RPMI8226 (cell line): ENCODE measurements at regions not wholly inside any gene's neighbourhood (a gene's known extent, or its start where the extent isn't known, plus 50 kb on each side); places are given as distances from the start of the nearest gene placed in this dataset.

Experiments
- DNase-seq: peaks from one replicate; pipeline ENCODE4 v3.0.0-alpha.2; 2015

DNA sequence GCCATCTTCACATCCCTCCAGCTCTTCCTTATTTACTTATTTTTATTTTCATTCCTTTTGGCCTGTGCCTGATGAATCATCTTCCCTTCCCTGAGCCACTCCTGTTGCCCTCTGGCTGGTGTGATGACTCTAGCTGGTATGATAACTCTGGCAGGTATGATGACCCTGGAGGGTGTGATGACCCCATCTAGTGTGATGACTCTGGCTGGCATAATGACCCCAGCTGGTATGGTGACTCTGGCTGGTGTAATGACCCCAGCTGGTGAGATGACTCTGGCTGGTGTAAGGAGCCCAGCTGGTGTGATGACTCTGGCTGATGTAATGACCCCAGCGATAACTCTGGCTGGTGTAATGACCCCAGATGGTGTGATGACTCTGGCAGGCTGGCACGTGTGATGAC is 426.8 kb downstream of the QKI start:
- DNase-seq = no peak

DNA sequence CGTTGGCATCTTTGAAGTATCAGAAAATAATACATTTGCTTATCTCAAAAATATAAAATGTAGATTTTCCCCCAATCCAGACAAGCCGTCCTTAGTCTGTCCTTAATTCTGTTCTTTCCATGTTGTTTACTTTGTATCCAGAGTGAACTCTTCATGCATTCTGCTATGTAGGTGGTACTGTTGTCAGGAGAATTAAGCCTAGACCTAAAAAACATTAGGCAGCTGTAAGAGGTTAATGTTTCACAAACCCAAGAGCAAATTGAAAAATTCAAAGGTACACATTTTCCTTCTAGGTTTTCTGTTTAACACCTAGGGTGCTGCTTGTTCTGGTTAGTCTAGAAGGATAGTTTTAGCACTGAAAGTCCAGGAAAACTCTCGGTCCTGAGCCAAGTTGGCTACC is 426.4 kb downstream of the QKI start:
- no peak for DNase-seq

DNA sequence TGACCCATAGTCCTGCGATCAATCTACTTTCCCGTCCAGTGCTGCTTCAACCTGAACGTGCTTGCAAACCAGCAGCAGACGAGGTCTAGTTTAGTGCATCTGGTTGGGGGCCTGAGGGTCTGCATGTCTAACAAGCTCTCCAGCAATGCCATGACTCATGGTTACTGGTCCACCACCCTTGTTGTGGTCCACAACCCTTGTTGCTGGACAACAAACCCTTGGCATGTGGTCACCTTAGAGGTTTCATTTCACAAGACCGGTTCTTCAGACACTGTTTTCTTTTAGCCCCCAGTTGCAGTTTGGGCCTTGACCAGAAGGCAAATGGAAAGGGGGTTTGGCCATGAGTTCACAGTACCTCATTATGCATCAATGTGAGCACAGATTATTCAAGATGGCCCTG is 424.8 kb downstream of the QKI start:
- no peak for DNase-seq

DNA sequence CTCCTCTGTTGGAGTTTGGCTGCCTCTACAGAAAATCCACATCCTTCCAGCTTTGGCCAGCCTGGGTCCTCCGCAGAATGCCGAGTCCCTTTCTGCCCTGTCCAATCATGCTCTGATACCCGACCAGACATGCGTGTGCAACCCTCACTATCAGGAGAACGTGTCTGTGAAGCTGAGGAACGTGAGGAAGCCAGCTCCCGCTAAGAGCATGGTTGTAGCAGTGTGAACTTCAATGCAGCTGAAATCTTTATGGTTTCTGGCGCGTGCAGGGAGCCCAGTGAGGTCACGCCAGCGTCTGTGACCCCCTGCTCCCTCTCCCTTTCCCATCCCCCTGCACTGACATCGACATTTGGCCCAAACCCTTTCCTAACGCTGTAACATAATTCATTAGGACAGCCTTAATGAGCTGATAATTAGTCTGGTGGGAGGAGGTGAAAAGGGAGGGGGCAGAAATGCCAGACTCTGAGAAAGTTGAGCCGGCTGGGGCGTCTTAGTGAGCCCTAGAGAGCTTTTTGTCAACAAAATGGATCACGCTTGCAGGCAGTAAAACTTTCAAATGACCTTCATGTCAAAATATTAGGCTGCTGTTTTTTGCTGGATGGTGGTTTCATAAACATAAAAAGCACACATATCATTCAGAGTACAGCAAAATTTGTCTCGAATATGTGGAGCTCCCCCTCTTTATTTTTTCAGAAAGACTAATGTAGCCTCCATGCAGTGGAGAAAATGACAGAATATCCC is 423.3 kb downstream of the QKI start:
- DNase-seq = no peak

DNA sequence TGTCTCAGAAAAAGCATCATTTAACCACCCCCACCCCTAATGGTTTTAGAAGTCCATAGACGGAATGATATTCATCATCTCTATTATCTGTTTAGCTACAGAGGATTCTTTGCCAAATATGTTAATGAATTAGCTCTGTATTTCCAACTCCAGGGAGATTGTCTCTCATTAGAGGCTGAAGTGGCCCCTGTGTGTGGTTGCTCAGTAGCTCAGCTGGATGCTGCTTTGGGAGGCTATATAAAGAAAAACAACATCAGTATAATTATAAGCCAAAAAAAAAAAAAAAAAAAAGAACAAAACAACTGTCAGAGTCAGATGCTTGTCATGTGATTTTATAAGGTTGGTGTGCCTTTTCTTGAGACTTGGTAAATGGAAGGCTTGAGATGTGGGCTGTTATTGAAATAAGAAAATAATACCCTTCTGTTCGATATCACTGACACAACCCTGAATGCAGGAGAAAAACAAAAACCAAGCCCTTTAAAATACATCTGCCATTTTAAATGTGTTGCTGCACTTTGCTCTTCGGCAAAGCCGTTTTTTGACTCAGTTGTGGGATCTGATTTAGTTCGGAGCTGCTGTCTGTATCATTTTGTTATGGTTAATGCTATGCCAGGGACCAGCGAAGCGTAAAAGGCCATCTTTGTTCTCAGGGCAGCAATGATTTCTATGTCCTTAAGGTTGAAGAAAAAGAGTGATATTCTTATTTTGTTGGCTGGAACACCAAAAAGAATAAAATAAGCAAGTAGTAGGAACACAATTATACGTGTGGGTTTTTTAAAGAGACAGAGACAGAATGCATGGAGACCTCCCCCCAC is 422.6 kb downstream of the QKI start:
- DNase-seq = no peak

DNA sequence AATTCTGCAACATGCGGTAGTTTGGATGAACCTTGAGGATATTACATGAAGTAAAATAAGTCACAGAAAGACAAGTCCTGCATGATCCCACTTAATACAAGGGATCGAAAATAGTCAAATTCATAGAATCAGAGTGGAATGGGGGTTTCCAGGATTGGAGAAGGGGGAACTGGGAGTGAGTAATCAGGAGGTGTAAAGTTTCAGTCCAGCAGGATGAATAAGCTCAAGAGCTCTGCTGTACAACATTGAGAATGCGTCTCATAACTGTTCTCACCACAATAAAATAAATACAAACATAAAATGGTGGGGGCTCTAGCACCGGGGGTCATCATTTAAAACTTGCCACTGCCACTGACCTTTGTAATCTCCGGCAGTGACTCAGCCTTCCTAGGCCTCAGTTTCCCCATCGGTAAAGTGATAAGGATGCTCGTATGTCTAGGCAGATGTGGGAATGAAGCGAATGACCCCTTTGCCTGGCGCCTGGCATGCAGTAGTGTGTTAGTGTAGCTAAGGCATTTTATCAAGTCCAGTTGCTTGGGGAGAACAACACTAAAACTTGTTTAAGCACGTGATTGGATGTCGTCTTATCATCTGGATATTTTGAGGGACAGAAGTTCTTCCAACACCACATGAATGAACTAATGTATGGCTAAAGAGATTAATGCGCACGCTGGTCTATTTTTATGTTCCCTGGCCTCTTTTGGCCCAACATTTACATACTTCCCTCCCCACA is 421.1 kb downstream of the QKI start:
- DNase-seq = no peak

DNA sequence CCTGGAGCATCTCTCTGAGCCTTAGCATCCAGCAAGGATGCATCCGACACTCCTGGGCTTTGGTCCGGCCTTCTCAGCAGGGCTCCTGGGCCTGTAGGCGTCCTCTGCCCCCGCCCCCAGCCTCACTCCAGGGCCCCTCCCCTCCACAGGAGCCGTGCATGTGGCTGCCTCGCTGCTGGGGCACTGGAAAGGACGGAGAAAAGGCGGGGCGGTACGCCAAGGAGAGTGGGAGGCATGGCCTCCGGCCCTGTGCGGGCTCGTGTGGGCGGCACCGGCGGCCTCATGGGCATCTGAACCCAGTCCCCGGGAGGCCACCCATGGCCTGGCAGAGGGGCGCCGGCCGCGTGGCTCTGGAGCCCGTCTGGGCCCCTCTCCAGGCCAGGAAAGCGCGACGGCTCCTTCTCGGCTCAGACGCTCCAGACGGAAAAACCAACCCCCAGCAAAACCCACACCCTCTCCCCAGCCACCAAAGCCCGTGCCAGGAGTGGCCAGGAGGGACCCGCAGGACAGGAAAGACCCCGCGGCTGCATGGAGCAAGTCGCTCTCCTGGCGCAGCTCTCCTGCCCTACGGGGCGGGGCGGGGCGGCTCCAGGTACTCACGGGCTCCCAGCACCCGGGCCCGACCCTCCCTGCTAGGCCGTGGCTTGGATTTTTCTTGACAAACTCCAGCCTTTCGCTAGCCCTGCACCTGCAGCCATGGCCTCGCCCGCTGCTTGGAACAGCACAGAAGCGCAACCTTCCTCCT is 419.9 kb downstream of the QKI start:
- no peak for DNase-seq

DNA sequence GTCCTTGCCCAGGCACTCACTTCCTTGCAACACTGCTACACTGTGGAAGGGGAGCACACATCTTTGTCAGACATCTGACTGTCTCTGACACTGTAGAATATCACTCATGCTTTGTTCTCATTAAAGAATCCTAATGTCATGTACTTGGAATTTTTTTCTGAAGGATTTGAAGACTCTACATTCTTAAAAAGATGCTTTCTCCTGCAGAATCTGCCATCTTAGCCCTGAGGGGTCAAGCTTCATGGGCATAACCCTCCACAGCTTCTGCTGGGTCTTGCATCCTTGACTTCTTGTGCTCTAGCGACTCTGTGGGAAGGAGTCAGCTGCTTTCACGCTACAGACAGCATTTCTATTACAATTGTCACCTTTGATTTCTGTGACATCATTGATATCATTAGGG is 417.2 kb downstream of the QKI start:
- no peak for DNase-seq

DNA sequence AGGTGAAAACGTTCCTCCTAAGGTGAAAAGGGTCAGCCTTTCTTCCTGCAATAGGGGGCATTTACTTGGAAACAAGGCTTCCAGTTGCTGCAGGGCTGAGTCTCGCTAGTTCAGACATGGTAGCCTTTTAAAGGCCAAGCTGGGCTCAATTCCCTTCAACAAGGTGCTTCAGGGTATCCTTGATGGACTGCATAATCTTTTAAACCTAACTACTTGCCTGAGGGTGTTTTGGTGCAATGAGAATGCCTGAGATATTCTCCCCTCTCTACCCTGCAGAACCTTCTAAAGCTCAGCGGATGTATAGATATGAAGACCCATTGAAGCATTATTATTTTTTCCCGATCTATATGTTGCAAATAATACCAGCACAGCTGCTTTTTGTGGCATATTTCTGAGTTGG is 416.1 kb downstream of the QKI start:
- DNase-seq = no peak

DNA sequence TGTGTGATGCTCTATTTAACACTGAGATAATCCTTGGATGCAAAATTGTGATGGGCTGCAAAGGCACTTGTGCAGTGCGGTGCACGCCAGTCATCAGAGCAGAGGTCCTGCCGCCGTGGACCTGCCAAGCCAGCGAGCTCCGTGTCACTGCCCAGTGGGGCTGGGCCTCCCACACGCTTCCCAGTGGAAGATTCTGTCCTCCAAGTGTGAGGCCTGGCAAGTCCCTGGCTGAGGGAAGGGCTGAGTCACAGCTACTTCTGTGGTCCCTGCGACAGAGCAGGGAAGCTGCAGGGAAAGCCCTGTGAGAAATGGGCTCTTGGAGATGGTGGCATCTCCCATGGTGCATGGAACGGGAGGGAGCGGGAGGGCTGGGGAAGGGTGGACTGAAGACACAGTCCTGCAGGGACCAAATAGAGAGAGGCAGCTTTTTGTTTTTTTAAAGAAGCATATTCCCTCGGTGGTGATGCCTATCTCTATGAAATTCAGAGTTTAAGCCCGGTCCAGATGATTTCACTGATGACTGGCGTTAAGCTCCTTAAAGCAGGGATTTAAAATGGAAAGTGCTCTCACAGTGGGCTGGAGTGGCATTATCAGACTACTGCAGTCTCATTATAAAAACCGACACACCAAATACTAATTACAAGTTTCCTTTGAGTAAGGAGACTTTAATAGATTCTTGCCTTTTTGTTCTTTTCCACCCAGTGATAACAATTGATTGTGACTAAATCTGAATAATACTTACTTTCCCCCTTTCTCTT is 413.7 kb downstream of the QKI start:
- no peak for DNase-seq

DNA sequence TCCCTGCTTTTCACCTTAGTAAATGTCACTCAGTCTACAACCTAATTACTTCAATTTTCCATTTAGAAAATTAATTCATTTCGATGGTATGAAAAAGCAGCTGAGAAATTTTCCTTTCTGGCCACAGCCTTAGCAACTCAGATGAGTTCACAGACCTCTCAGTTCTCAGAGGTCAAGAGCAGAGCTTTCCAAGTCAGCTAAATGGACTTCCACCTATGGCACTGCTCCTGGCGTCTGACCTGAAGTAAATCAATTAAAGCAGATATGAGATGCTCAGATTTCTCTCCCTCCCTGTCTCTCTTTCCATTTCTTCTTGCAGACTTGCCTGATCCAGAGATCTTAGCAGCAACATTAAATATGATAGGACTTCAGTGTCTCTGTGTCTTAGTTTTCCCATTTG is 412.6 kb downstream of the QKI start:
- DNase-seq = no peak

DNA sequence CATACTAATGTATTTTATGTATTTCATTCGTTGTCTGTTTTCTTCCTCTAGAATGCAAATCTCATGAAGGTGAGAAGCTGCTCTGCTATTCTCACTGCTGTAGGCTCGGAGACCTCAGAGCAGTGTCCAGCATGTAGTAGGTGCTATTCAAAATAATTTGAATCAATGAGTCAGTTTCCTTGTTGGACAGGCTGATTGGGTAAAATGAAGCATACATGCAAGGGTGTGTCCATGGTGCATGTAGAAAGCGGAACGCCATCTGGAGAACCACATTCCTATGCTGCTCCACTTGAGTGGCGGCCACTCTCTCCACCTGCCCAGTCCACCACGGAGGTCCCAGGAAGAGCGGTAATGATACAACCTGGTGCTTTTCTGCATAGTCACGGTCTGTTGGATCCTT is 412.1 kb downstream of the QKI start:
- no peak for DNase-seq

DNA sequence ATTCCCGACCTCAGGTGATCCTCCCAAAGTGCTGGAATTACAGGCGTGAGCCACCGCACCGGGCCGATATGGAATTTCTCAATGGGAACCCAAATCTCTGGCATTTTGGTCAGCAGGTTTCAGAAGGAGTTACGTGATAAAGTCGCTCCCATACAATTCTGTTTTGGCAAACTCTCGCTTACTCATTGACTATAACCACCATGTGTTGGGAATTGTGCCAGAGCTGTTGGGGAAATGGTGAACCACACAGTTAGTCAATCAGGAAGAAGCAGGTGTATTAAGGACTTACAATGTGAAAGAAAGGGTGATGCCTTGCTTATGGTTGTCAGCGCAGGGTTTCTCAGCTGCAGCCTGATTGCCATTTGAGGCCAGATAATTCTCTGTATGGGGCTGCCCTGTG is 410.5 kb downstream of the QKI start:
- DNase-seq = peak; percentile 51

DNA sequence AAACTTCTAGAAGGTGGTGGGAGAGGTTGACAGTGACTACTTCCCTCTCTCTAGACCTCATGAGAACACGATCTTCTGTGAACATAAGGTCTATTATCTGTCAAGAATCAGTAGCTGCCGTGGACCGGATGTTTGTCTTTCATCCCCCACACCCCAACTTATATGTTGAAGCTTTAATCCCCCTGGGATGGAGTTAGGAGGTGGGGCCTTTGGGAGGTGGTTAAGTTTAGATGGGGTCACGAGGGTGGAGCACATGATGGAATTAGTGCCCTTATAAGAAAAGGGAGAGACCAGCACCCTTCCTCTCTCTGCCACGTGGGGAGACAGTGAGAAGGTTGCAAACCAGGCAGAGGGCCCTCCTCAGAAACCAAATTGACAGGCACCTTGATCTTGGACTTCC is 409.1 kb downstream of the QKI start:
- no peak for DNase-seq

DNA sequence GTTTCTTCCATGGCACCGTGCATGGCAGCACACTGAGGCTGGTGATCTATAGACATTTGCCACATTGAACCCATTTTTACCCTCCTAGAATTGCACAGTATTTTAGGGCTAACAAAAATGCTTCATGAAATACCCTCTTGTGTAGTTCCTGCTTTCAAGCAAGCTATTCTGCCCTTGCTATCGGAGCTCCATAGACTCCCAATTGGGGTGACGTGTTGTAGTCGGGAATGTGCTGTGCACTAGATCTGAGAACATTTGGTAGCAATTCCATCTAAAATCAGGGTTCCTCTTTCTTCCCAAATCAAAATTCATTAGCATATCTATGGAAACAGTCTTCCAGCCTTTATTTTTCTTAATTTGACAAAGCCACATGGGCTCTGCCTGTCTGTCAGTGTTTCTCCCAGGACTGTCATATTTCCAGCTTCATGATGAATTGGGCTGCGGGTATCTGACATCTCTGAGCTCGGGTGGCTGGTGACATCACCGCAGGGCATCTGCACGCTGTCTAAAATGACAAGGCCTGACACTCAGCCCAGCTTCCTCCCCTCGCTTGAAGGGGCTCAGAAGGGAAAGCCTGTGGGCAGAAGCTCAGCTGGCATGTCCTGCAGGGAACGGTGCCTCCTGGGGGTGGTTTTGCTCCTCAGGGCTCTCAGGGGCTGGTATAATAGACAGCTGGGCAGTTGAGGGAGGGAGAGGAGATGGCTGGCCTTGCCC is 406.4 kb downstream of the QKI start:
- DNase-seq = no peak

DNA sequence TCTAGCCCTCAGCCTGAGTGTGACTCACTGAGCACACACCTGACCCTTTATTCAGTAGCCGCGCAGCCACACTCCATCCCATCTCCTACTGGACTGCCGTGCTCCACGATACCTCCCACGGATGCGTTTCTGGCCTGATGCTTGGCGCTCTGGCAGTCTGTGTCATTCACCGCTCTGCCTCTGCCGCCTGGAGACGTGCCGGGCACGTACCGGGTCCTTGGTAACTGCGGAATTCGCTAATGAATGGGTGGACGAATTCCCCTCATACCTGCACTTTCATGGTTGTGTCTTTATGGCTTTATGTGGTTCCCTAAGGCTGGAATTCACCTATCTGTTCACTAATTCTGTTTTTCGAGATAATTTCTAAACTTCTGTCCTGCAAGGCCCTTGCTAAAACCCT is 405.7 kb downstream of the QKI start:
- DNase-seq = no peak

DNA sequence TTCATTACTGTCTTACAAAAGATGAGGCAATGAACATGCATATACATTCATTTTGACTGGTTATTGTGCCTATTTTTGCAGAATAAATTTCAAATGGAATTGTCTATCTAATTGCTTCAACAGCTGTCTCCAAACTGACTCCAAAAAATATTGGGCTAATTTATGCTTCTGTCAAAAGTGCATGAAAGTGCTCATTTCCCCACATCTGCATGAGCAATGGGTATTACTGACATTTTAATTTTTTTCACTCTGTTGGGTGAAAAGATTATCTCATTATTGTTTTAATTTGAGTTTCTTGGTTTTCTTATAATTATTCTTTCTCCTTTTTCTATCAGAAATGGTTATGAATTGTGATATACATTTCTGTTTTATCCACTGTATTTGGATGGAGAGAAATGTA is 404.2 kb downstream of the QKI start:
- no peak for DNase-seq

DNA sequence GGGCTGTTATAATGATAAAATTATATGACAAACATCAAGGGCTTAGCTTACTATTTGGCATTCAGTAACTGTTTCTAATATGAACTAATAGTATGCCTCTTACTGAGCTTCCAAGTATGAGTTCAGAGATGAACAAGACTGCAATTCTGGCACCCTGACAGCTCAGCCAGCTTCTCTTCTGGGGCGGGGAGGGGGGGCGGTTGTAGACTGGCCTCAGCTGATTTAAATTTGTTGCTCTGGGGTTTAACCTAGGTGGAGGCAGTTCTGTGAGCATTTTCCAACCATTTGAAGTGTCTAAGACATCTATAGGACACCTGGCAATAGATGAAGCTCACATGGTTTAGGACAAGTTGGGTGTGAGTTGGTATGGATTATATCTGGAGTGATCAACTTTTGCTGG is 401.9 kb downstream of the QKI start:
- no peak for DNase-seq

DNA sequence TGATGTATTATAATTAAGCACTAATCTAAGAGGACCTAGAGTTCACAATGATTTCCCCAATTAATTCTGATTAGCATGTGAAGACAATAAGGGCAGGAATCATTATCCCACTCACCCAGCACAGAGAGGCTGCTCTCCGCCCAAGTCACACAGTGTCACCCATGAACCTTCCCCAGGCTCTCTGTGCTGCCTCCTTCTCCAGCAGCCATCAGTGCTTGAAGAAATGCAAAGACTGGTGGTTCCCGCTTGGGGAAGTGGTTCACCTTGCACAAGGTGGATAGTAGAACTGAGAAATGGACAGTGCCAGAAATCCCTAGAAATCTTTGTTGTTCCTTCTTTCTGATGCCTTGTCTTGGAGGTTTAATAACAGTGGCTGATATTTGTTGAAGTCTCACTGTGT is 401.3 kb downstream of the QKI start:
- DNase-seq = no peak

DNA sequence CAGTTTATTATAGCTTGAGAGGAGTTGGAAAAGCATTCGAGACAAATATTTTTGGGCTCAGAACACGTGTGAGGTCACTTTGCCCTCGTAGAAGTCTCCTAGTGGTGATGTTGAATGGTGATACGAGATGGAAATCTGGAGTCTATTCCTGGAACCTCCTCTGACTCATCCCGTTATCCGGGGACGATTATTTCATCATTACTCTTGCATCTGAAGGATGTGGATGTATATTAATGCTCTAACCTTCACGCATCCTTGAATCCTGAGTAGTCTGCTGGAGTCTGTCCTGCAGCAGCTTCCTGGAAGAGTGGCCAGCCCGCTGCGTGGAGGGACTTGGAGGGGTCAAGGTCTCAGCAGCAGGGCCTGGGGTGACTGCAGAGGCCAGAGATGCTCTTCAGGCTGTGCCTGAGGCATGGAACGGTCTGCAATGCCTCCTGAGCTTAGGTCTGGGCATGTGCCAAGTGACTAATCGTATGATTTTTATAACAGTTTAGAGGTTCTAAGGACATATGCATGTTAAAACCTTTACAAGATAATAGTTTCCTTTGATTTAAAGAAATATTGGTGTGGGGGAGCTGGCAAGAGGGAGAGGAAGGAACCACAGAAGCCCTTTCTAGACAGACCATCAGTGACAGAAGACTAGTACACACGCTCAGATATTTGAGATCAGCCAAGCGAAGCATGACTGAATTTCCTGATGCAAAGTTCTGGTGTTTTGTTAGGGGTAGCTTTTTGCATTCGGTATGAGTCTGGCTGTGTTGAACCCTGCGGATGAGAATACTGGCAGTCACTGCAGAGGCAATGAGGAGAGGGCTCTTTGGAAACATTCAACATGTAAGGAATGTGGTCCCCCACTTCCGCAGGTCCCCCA is 400.2 kb downstream of the QKI start:
- no peak for DNase-seq
